Endothelial cell of umbilical vein (primary cell): ENCODE measurements at regions not wholly inside any gene's neighbourhood (a gene's known extent, or its start where the extent isn't known, plus 50 kb on each side); places are given as distances from the start of the nearest gene placed in this dataset.

Source experiments
- BruUV-seq: library from RNA; stranded (reverse); fragments of 400-500 nt; replicated peaks from 2 replicates; lab custom pipeline; 2021; lab: Mats Ljungman, UMichigan
- CTCF ChIA-PET: fragments of 300-600, 350-600 bp; sonication (Branson Sonifier 250); formaldehyde crosslinking; loops from one replicate; lab custom pipeline; 2021; ENCODE audit warnings: antibody characterized with exemption, inconsistent platforms; lab: Charles Lee
- POLR2A ChIA-PET: fragments of 300-600, 350-600 bp; sonication (Branson Sonifier 250); formaldehyde crosslinking; loops from one replicate; lab custom pipeline; 2021; ENCODE audit warnings: antibody characterized with exemption, inconsistent platforms; lab: Charles Lee
- DNase-seq: peaks from one replicate; pipeline ENCODE4 v3.0.0-alpha.2; 2011; ENCODE audit warnings: low read depth, low spot score
- FAIRE-seq: peaks from 2 replicates; lab custom pipeline; 2011; peaks lifted over from hg19 to GRCh38; lab: Jason Lieb, UNC
- H2AFZ ChIP-seq: 2 replicates; pipeline ENCODE4 v1.6.0; 2012; ENCODE audit warnings: low read depth, low read length, control low read depth, inconsistent platforms
- H3K27ac ChIP-seq: 2 replicates; pipeline ENCODE4 v1.5.1; 2011; ENCODE audit warnings: low read depth, mild to moderate bottlenecking, control low read depth, low read length, moderate library complexity; ENCODE audit not compliant: insufficient read depth
- H3K27me3 ChIP-seq, 2 experiments: 2 replicates each; pipeline versions ENCODE4 v1.6.0 to v1.6.1; 2011; ENCODE audit warnings: low read length in 2 of 2, mixed read lengths in 1 of 2; ENCODE audit not compliant: control insufficient read depth in 2 of 2, insufficient read depth in 2 of 2
- H3K36me3 ChIP-seq, 2 experiments: 2 replicates in 1 of 2; 3 replicates in 1 of 2; pipeline ENCODE4 v1.5.1; 2011; ENCODE audit warnings: low read length in 2 of 2, mild to moderate bottlenecking in 1 of 2, moderate library complexity in 1 of 2; ENCODE audit not compliant: control insufficient read depth in 2 of 2, insufficient read depth in 2 of 2; ENCODE audit errors: extremely low read depth in 1 of 2
- H3K4me1 ChIP-seq: 3 replicates; pipeline ENCODE4 v1.5.1; 2011; ENCODE audit warnings: mild to moderate bottlenecking, low read length; ENCODE audit not compliant: control insufficient read depth, insufficient read depth; ENCODE audit errors: extremely low read depth
- H3K4me2 ChIP-seq: 2 replicates; pipeline ENCODE4 v1.6.1; 2011; ENCODE audit warnings: low read length, control low read depth, mixed read lengths; ENCODE audit not compliant: insufficient read depth
- H3K4me3 ChIP-seq, 3 experiments: fragments of 200-600 bp in 1 of 3; sonication (generic), shearing (Covaris generic) in 1 of 3; replicated peaks in 1 of 3; 2 replicates each; pipeline ENCODE4 v1.5.1; 2011 to 2016; ENCODE audit warnings: control low read depth in 3 of 3, low read length in 3 of 3, mild to moderate bottlenecking in 2 of 3, inconsistent platforms in 1 of 3, low read depth in 1 of 3, moderate library complexity in 1 of 3; ENCODE audit not compliant: insufficient read depth in 1 of 3
- H3K79me2 ChIP-seq: 2 replicates; pipeline ENCODE4 v1.6.0; 2012; ENCODE audit warnings: low read length, inconsistent platforms; ENCODE audit not compliant: control insufficient read depth, insufficient read depth
- H3K9ac ChIP-seq: replicated peaks from 2 replicates; pipeline ENCODE3; 2011; ENCODE audit warnings: low read length, control low read depth; ENCODE audit not compliant: insufficient read depth; ENCODE audit errors: extremely low read depth
- H3K9me1 ChIP-seq: replicated peaks from 3 replicates; pipeline ENCODE4 v1.6.0; 2011; ENCODE audit warnings: mild to moderate bottlenecking, low read length; ENCODE audit not compliant: control insufficient read depth, insufficient read depth; ENCODE audit errors: extremely low read depth
- H3K9me3 ChIP-seq: replicated peaks from 2 replicates; pipeline ENCODE4 v1.5.1; 2012; ENCODE audit warnings: low read length, inconsistent platforms; ENCODE audit not compliant: control insufficient read depth, insufficient read depth
- H4K20me1 ChIP-seq: replicated peaks from 2 replicates; pipeline ENCODE3; 2011; ENCODE audit warnings: mild to moderate bottlenecking, low read length; ENCODE audit not compliant: control insufficient read depth, insufficient read depth; ENCODE audit errors: extremely low read depth
- CTCF ChIP-seq, 2 donors: IDR thresholded peaks; 1 replicate in 1 of 2; 2 replicates in 1 of 2; pipeline ENCODE4 v1.5.1; 2011; ENCODE audit warnings: low read length in 2 of 2, mild to moderate bottlenecking in 2 of 2, moderate library complexity in 2 of 2, control low read depth in 1 of 2, inconsistent platforms in 1 of 2, low read depth in 1 of 2; ENCODE audit not compliant: insufficient read depth in 1 of 2; ENCODE audit errors: extremely low read depth in 1 of 2
- EZH2 ChIP-seq: IDR thresholded peaks from 2 replicates; pipeline ENCODE4 v1.6.1; 2012; ENCODE audit warnings: borderline replicate concordance, low read depth, mild to moderate bottlenecking, moderate library complexity, low read length, inconsistent platforms; ENCODE audit not compliant: severe bottlenecking
- FOS ChIP-seq: IDR thresholded peaks from 2 replicates; pipeline ENCODE4 v1.6.1; 2011; ENCODE audit warnings: mild to moderate bottlenecking, low read length, moderate library complexity, borderline replicate concordance; ENCODE audit not compliant: insufficient read depth
- GATA2 ChIP-seq: IDR thresholded peaks from 2 replicates; pipeline ENCODE4 v1.7.0; 2011; ENCODE audit warnings: low read depth, mild to moderate bottlenecking, moderate library complexity, mixed read lengths, low read length; ENCODE audit not compliant: insufficient read length, insufficient read depth
- JUN ChIP-seq: IDR thresholded peaks from 2 replicates; pipeline ENCODE4 v1.6.1; 2011; ENCODE audit warnings: borderline replicate concordance, low read depth; ENCODE audit not compliant: insufficient read length, insufficient read depth
- MAX ChIP-seq: IDR thresholded peaks from 2 replicates; pipeline ENCODE4 v1.6.1; 2011; ENCODE audit not compliant: insufficient read depth, insufficient read length
- MYC ChIP-seq: IDR thresholded peaks from one replicate; pipeline ENCODE4 v1.6.1; 2011; ENCODE audit warnings: mild to moderate bottlenecking, low read depth, low read length
- POLR2A ChIP-seq: IDR thresholded peaks from 2 replicates; pipeline ENCODE4 v1.6.1; 2012; ENCODE audit warnings: low read depth, mild to moderate bottlenecking, control low read depth, low read length
- POLR2AphosphoS5 ChIP-seq: IDR thresholded peaks from 2 replicates; pipeline ENCODE4 v1.6.1; 2012; ENCODE audit warnings: low read depth, mild to moderate bottlenecking, control low read depth, low read length, moderate library complexity; ENCODE audit not compliant: insufficient read depth
- dilution Hi-C: fragments of 300-500 bp; cut with MboI; formaldehyde crosslinking; loops from one replicate; pipeline ENCODE4 v1.15.0; 2019; ENCODE audit warnings: low sequenced_read_pairs; ENCODE audit not compliant: extremely low pct_ligation_motif_present
- intact Hi-C: fragments of 100-400 bp; cut with micrococcal nuclease; formaldehyde crosslinking; loops from one replicate; pipeline ENCODE4 v1.10.0; 2022

DNA sequence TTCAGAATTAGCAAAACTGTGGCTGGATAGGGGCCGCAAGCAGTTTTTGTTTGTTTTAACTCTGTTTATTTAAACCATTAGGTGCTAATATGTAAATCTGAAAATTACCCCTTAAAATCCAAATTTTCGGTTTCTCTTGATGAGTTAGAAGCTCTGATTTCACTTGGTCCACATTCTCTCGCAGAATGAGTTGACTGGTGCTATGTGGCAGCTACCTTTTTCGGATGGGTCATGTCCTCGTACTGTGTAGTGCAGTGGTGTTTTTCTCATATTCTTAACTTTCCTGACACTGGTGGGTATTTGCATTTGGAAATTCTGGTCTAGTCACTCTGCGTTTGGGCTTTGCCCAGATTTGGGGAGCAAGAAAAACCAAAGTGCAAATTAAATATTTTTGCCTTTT lies 87.1 kb downstream of the DIPK2A start:
- Histone ChIP-seq H3K27me3 (no peaks in the 10 kb centered on the region), H4K20me1 (no peaks in the 10 kb centered on the region), H2AFZ (no peak overlapping the region), H3K4me2 (no peak overlapping the region), H3K9me1 (no peaks in the 10 kb centered on the region), H3K36me3 (no peaks in the 10 kb centered on the region), H3K9ac (no peak overlapping the region), H3K79me2 (no peaks in the 10 kb centered on the region), H3K4me1 (no peaks in the 10 kb centered on the region), H3K9me3 (no peaks in the 10 kb centered on the region), H3K27ac (no peak overlapping the region), H3K4me3 (no peak overlapping the region)
- ChIA-PET CTCF (interaction anchor here (0.8 kb wide), 1 partner anchor 13 kb away, joined by 3 read pairs; no protein-coding TSS in a partner anchor), POLR2A (no interaction called here)
- TF ChIP-seq FOS (no peak), MAX (no peak), JUN (no peak), POLR2AphosphoS5 (no peak), MYC (no peak), POLR2A (no peak), GATA2 (no peak), CTCF (IDR thresholded peaks at IDR 0.05; ENCODE audit: extremely low read depth in 1 of 2, insufficient read depth in 1 of 2, low read depth in 1 of 2, low read length in 2 of 2) (no peak), EZH2 (no peak)
- dilution Hi-C loops = no loop called here
- BruUV-seq = no TSS peak
- FAIRE-seq (no peak), DNase-seq (no peak)
- intact Hi-C loops = no loop called here
